GM20431 (cell line): ENCODE measurements at regions not wholly inside any gene's neighbourhood (a gene's known extent, or its start where the extent isn't known, plus 50 kb on each side); places are given as distances from the start of the nearest gene placed in this dataset.

ENCODE experiments used
- in situ Hi-C: fragments of 300-500 bp; cut with MseI, MboI; formaldehyde crosslinking; loops from one replicate; pipeline ENCODE4 v1.15.0; 2020; ENCODE audit warnings: low sequenced_read_pairs; ENCODE audit not compliant: unreplicated experiment

GRCh38 chr7:26001662-26002244 is 150.2 kb upstream of the NFE2L3 start:
- in situ Hi-C loops = no loop called here

GRCh38 chr7:26005683-26006410 is 146.2 kb upstream of the NFE2L3 start:
- in situ Hi-C loops = no loop called here

GRCh38 chr7:26006426-26006825 is 145.6 kb upstream of the NFE2L3 start:
- in situ Hi-C loops = no loop called here

GRCh38 chr7:26007510-26007909 is 144.5 kb upstream of the NFE2L3 start:
- in situ Hi-C loops = no loop called here

GRCh38 chr7:26008428-26008827 is 143.6 kb upstream of the NFE2L3 start:
- in situ Hi-C loops = no loop called here

- in situ Hi-C loops = no loop called here
These were observed 140.8 kb upstream of the NFE2L3 start for GRCh38 chr7:26011039-26011696.

- in situ Hi-C loops = no loop called here
These were observed 138.4 kb upstream of the NFE2L3 start for GRCh38 chr7:26013551-26014083.

- in situ Hi-C loops = no loop called here
These were observed 129.0 kb upstream of the NFE2L3 start for GRCh38 chr7:26022982-26023381.

- in situ Hi-C loops = no loop called here
These were observed 122.1 kb upstream of the NFE2L3 start for GRCh38 chr7:26029911-26030310.

GRCh38 chr7:26034391-26034790 is 117.6 kb upstream of the NFE2L3 start:
- in situ Hi-C loops = no loop called here

- in situ Hi-C loops = no loop called here
These were observed 116.4 kb upstream of the NFE2L3 start for GRCh38 chr7:26035552-26035951.

GRCh38 chr7:26036092-26036491 is 115.9 kb upstream of the NFE2L3 start:
- in situ Hi-C loops = no loop called here

- in situ Hi-C loops = no loop called here
These were observed 113.6 kb upstream of the NFE2L3 start for GRCh38 chr7:26038201-26038990.

GRCh38 chr7:26040085-26040484 is 111.9 kb upstream of the NFE2L3 start:
- in situ Hi-C loops = no loop called here

GRCh38 chr7:26042237-26042636 is 109.8 kb upstream of the NFE2L3 start:
- in situ Hi-C loops = no loop called here

- in situ Hi-C loops = no loop called here
These were observed 108.2 kb upstream of the NFE2L3 start for GRCh38 chr7:26043801-26044200.

GRCh38 chr7:26044320-26044719 is 107.7 kb upstream of the NFE2L3 start:
- in situ Hi-C loops = no loop called here

GRCh38 chr7:26046150-26046549 is 105.8 kb upstream of the NFE2L3 start:
- in situ Hi-C loops = no loop called here

- in situ Hi-C loops = no loop called here
These were observed 105.1 kb upstream of the NFE2L3 start for GRCh38 chr7:26046878-26047277.

GRCh38 chr7:26048663-26049062 is 103.3 kb upstream of the NFE2L3 start:
- in situ Hi-C loops = no loop called here
